GM10248 (cell line): ENCODE measurements at regions not wholly inside any gene's neighbourhood (a gene's known extent, or its start where the extent isn't known, plus 50 kb on each side); places are given as distances from the start of the nearest gene placed in this dataset.

Experiments
- CTCF ChIA-PET: fragments of 300-600 bp; sonication (Branson Sonifier 250); formaldehyde crosslinking; extraction: SDS; loops from one replicate; lab custom pipeline; 2021; ENCODE audit warnings: antibody characterized with exemption; lab: Yijun Ruan, JAX
- POLR2A ChIA-PET: fragments of 350-650 bp; sonication (Branson Sonifier 250); formaldehyde crosslinking; extraction: SDS; loops from one replicate; lab custom pipeline; 2020; ENCODE audit warnings: antibody characterized with exemption; lab: Yijun Ruan, JAX
- DNase-seq: peaks from one replicate; pipeline ENCODE4 v3.0.0; 2012; ENCODE audit errors: extremely low spot score
- TF ChIP-seq, protein P1 (sequence below): IDR thresholded peaks from 2 replicates; pipeline ENCODE4 v1.5.1; 2012; ENCODE audit warnings: mild to moderate bottlenecking, low read depth; ENCODE audit errors: extremely low read depth, missing control alignments, control extremely low read depth

GRCh38 chr2:208545403-208546042, 138.9 kb downstream of the PTH2R start:
- ChIA-PET POLR2A (no interaction called here), CTCF (no interaction called here)
- TF ChIP-seq, protein P1, sequence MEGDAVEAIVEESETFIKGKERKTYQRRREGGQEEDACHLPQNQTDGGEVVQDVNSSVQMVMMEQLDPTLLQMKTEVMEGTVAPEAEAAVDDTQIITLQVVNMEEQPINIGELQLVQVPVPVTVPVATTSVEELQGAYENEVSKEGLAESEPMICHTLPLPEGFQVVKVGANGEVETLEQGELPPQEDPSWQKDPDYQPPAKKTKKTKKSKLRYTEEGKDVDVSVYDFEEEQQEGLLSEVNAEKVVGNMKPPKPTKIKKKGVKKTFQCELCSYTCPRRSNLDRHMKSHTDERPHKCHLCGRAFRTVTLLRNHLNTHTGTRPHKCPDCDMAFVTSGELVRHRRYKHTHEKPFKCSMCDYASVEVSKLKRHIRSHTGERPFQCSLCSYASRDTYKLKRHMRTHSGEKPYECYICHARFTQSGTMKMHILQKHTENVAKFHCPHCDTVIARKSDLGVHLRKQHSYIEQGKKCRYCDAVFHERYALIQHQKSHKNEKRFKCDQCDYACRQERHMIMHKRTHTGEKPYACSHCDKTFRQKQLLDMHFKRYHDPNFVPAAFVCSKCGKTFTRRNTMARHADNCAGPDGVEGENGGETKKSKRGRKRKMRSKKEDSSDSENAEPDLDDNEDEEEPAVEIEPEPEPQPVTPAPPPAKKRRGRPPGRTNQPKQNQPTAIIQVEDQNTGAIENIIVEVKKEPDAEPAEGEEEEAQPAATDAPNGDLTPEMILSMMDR: no peak
- no peak for DNase-seq

GRCh38 chr2:208546107-208546506, 139.5 kb downstream of the PTH2R start:
- ChIA-PET POLR2A (no interaction called here), CTCF (no interaction called here)
- no peak for DNase-seq
- TF ChIP-seq, protein P1: no peak

- POLR2A ChIA-PET: no interaction called here
- TF ChIP-seq, protein P1: no peak
These were observed 140.5 kb downstream of the PTH2R start for GRCh38 chr2:208546860-208547650.

GRCh38 chr2:208548700-208549099, 142.1 kb downstream of the PTH2R start:
- TF ChIP-seq, protein P1: no peak
- no peak for DNase-seq
- CTCF ChIA-PET: interaction anchor here (1.7 kb wide), 1 partner anchor 20 kb away, joined by 4 read pairs; no protein-coding TSS in a partner anchor
- POLR2A ChIA-PET: no interaction called here

More at GRCh38 chr2:208546860-208547650, 140.5 kb downstream of the PTH2R start:
- CTCF ChIA-PET: interaction anchor here (1.7 kb wide), 1 partner anchor 18 kb away, joined by 4 read pairs; no protein-coding TSS in a partner anchor
- DNase-seq: no peak

DNA sequence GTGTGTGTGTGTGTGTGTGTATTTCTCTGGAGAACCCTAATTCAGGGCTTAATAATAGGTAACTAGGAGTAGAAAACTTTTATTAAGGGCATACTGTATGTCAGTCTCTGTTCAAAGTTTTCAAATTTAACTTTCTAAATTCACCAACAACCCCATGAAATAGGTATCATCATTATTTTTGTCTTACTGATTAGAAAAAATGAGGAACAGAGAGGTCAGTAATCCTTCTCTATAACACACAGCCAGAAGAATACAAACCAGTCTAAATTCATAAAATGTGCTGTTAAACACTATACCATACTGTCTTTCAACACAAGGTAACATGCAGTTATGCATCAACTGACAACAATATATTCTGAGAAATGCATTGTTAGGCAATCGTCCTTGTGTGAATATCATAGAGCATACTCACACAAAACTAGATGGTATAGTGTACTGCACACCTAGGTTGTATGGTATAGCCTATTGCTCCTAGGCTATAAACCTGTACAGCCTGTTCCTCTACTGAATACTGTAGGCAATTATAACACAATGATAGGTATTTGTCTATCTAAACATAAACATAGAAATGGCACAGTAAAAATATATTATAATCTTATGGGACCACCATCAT, 143.1 kb downstream of the PTH2R start:
- TF ChIP-seq, protein P1: no peak
- ChIA-PET CTCF (no interaction called here), POLR2A (no interaction called here)
- DNase-seq: no peak

- DNase-seq: no peak
- TF ChIP-seq, protein P1: no peak
- CTCF ChIA-PET: no interaction called here
- POLR2A ChIA-PET: no interaction called here
These were observed 146.4 kb downstream of the PTH2R start for GRCh38 chr2:208552943-208553342.
